ENCODE measurements at regions not wholly inside any gene's neighbourhood (a gene's known extent, or its start where the extent isn't known, plus 50 kb on each side); places are given as distances from the start of the nearest gene placed in this dataset.

GRCh38 chr9:118954857-118955256 lies 414.4 kb downstream of the BRINP1 start:
- TF ChIP-seq SUZ12 (IDR thresholded peaks at IDR 0.05; ENCODE audit: extremely low read depth, insufficient read depth, insufficient read length): no peak
- no peak for TF ChIP-seq ZNF274 (IDR thresholded peaks at IDR 0.05; ENCODE audit: low read depth, low read length)
- TF ChIP-seq YY1 (IDR thresholded peaks at IDR 0.05; ENCODE audit: insufficient read depth, insufficient read length): no peak
